Thyroid gland (tissue), 4 donors: ENCODE measurements at regions not wholly inside any gene's neighbourhood (a gene's known extent, or its start where the extent isn't known, plus 50 kb on each side); places are given as distances from the start of the nearest gene placed in this dataset.

Experiments
- CTCF ChIP-seq, 6 experiments: fragments of 200-600 bp in 3 of 6; fragments of 450-650 bp in 3 of 6; sonication (generic) in 3 of 6; IDR thresholded peaks; one replicate each; pipeline ENCODE4 v1.5.1; 2016 to 2019; ENCODE audit warnings: antibody characterized with exemption in 6 of 6, mild to moderate bottlenecking in 2 of 6, inconsistent platforms in 1 of 6, moderate library complexity in 1 of 6
- POLR2A ChIP-seq, 2 donors: fragments of 450-650 bp; IDR thresholded peaks; one replicate each; pipeline ENCODE4 v1.6.1; 2017; ENCODE audit warnings: antibody characterized with exemption in 2 of 2, mild to moderate bottlenecking in 2 of 2, moderate library complexity in 1 of 2

DNA sequence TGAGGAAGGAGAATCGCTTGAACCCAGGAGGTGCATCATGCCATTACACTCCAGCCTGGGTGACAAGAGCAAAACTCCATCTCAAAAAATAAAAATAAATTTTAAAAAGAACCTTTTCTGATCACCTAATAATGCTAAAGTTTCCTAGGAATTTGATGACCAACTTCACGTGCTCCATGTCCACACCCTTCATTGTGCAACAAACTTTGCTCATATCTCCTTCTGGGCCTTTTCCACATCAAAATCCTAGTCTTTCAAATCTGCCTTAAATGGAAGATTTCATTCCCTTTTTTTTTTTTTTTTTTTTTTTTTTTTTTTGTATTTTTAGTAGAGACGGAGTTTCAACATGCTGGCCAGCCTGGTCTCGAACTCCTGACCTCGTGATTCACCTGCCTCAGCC, 112.5 kb upstream of the LOC128125822 start:
- TF ChIP-seq CTCF (IDR thresholded peaks at IDR 0.05) (no peak), POLR2A (IDR thresholded peaks at IDR 0.05) (no peak)
